ENCODE measurements at regions not wholly inside any gene's neighbourhood (a gene's known extent, or its start where the extent isn't known, plus 50 kb on each side); places are given as distances from the start of the nearest gene placed in this dataset.

DNA sequence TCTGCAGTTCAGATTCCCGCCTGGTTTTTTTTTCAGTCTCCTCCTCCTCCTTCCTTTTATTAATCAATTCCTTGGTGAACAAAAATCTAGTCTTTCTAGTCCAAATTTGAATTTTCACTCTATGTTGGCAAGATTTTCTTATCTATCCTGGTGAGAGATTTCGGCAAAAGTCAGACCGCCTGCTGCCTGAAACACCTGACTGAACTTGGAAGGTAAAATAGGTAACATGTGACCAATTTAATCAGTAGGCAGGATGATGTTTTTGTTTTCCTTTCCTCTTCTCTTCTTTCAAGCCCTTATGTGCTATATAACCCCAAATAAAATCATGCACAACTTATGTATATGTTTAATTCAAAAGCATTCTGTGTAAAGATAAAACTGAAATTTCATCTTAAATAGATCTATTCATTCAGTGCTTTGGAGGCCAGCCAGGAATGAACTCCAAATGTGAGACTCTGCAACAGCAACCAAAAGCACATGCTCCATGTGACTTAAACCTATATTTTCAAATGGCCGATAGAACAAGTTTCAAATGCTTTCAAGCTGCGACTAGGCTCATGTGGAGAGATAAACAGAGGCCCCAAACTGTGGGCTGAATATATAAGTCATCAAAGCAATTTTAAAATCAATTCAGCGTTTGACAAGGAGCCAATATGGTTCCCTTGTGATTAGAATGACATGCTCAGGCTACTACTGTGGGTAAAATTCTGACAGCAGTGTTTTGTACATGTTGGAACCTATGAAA lies 100.4 kb upstream of the SEMA6A start:
- peak in 3 of 58 donors; percentile 4 to 42 (median 13) for DNase-seq

- DNase-seq, result no peak
Measured at GRCh38 chr5:116673453-116673852, 98.8 kb upstream of the SEMA6A start.

DNA sequence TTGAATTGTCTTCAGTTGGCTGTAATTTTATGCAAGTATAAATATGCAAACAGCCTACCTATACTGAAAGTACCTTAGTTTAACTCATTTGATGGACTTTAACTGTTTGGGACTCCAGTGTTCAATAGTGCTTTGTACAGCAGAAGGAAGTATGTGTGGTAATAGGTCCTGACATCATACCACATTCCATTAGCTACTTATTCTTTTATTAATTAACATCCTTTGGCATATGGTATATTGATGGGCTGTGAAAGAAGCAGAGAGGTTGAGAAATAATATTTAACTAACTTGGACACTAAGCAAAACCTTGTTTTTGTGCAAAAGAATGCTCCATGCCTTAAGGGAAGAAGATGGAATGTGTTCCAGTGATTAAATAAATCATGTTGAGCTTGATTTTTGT lies 97.6 kb upstream of the SEMA6A start:
- DNase-seq, result no peak

GRCh38 chr5:116671211-116671736 lies 96.7 kb upstream of the SEMA6A start:
- no peak for DNase-seq

- DNase-seq, result peak in 31 of 58 donors; percentile 1 to 79 (median 19)
Measured at GRCh38 chr5:116669261-116670031, 94.8 kb upstream of the SEMA6A start.

GRCh38 chr5:116668390-116668789 lies 93.8 kb upstream of the SEMA6A start:
- DNase-seq, result no peak

DNA sequence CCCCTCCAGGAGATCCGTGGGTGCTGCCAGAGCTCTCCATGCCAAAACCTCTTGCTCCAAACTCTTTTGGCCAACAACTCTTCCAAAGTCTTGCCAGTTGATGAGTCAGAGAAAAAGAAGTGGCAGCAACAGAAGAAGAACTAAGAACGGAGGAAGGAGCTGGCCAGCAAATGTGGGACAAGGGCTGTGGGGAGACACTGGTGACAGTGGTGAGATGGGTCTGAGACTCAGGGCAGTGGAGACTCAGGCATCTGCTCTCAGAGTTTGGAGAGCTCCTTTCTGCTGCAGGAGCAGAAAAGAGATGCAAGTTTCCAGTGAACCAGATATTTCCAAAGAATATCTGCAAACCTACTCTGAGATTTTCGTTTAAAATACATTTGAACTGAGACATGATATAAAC lies 92.3 kb upstream of the SEMA6A start:
- DNase-seq, result peak in 1 of 58 donors; percentile 3

- no peak for DNase-seq
Measured at GRCh38 chr5:116664988-116665387, 90.4 kb upstream of the SEMA6A start.

DNA sequence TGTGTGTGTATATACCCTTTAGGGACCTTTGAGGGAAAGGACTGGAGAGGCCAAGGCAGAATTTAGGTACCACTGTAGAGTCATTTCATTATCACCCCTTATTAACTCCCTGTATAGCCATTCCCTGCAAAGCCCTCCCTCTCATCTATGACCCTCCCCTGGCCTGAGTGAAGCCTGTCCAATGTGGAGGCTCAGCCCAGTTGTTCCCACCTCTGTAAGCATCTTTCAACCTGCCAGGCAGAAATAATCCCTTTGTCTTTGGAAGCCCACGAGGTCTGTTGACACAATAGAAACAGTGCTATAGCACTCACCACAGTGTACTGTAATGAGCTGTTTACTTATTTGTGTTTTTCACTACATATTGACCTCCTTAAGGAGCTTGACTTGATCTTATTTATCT lies 88.5 kb upstream of the SEMA6A start:
- DNase-seq, result no peak

DNA sequence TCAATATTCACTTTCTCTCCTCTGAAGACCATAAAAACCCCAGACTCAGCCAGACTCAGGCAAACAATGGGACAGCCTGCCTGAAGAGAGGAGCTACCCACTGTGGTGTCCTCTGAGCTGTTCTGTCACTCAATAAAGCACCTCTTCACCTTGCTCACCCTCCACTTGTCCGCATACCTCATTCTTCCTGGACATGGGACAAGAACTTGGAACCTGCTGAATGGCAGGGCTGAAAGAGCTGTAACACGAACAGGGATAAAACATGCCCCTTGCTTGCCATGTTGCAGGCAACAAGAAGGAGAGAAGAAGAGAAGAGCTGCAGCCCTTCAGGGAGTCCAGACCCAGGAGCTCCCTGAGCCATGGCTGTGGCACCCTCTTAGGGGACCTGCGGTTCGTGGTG lies 86.8 kb upstream of the SEMA6A start:
- no peak for DNase-seq

DNA sequence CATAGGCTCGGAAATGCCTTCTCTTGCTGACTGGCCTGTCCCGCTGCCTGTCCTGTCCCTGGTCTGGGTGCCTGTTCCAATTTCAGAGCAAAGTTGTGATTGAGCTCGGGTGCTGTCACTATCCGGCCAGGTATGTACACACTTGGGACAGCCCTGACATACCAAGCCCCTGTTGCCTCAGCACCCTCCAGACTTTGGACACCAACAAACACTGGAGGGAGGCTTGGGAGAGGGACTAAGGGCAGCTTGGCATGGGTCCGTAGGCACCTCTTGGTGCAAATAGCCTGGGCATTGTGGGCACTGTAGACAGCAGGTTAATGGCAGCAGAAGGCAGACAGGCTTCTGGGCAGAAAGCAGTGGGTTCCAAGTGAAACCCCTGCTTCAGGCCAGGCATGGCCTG lies 86.3 kb upstream of the SEMA6A start:
- DNase-seq, result no peak

GRCh38 chr5:116658830-116659229 lies 84.2 kb upstream of the SEMA6A start:
- DNase-seq, result no peak

GRCh38 chr5:116658141-116658540 lies 83.5 kb upstream of the SEMA6A start:
- DNase-seq, result no peak

DNA sequence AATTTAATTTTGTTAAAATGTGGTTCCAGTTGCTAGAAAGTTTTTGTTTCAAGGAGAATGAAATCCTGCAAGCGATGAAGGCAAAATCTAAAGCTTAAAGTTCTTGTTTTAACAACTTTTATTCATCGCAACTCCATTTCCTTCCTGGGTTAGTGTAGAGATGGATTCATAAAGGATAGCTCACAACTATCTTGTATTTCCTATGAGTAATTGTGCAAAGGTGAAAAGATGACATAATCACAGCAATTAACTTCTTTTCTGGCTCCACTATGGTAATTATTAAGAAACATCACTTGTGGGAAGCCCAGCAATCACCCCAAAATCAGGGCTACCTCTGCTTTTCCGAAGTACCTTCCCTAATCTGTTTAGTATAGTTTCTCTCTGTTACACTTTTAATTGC lies 80.8 kb upstream of the SEMA6A start:
- DNase-seq, result no peak

GRCh38 chr5:116654925-116655324 lies 80.3 kb upstream of the SEMA6A start:
- no peak for DNase-seq

DNA sequence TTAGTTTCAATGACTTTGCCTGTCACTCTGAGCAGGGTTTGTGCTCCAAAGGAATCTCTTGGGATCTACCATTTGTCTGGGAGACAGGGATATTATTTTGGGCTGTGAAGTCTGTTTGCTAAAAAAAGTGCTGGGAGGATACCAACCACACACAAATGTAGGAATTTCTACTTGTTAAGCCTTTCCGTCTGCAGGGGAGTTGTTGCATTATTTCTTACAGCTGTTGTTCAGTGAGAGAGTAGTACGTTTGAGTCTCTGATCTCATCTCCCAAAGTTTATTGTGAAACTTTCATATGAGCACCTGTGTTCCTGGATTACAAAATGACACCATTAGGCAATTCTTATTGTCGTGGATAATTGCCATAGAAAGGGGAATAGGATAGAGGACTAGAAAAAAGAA lies 78.3 kb upstream of the SEMA6A start:
- no peak for DNase-seq

DNA sequence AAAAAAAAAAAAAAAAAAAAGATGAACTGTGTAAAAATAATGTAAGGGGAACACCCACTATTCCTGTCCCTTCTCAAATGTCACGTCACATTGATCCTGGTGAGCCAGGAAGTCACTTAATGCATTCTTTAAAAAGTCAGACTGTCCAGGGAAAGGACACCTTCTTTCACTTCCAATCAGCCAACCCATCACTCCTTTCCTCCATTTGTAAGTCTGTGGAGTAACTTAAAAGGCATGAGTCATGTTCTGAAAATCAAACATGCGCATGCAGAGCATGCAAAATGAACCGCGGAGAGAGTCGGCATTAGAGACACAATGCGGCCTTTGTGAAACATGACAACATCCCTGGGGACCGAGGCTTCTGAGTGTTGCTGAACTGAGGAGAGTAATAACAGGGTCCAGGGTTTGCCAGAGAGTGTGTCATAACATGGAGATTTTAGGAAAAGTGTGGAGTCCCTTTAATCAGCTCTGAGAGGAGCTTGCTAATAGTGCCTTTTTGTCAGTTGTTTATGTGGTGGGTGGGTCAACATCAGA lies 77.6 kb upstream of the SEMA6A start:
- peak in 55 of 58 donors; percentile 8 to 93 (median 62) for DNase-seq

- DNase-seq, result no peak
Measured at GRCh38 chr5:116651653-116652052, 77.0 kb upstream of the SEMA6A start.

DNA sequence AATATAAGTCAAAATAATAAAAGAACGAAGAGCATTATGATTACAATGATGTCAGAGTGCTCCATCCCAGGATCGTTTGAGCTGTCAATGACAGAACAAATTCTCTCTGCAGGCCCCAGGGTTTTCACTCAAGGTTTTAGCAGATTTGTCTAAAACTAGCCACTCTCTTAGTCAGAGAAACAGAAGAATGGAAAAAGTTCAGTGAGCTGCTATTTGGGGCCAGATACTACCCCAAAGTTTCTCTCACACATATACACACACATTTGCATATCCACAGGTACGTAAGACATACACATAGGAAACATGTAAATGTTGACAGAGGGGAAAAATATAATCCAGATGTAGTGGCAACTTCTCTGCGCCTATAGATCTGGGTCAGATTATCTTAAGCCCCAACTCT lies 76.3 kb upstream of the SEMA6A start:
- no peak for DNase-seq

DNA sequence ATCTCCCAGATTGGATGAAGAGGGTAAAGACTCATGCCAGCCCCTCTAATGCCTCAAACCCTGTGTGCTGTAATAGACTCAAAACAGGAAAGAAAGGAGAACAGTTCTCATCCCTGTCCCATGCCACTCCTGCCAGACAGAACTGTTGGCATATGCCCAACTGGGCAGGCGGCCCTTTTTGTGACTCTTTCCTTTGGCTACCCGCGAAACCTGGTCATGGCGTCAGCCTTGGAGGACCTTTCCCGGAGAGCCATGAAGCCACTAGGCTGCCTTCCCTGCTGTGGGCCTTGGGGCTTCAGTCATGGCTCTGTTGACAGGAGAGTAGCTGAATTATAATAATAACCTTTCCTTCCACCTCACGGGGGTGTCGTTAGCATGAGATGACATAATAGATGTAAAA lies 75.9 kb upstream of the SEMA6A start:
- peak in 37 of 58 donors; percentile 2 to 75 (median 24) for DNase-seq

DNA sequence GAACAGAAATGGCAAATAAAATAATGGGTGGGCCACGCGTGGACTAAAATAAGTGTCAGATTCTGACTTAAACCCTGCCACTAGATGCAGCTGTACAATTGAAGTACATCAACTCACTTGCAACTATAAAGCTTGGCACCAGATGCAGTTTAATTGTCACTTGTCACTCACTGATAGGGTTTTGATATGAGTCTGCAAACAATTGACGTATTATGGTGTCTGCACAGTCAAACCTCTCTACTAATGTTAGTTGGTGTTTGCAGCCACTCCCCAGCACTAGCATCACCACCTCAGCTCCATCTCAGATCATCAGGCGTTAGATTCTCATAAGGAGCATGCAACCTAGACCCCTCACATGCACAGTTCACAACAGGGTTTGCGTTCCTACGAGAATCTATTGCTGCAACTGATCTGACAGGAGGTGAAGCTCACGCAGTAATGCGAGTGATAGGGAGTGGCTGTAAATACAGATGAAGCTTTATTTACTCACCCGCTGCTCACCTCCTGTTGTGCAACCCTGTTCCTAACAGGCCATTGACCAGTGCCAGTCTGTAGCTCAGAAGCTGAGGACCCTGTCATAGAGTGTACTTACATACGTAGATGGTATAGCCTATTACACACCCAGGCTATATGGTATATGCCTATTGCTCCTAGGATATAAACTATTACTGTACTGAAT lies 72.1 kb upstream of the SEMA6A start:
- DNase-seq, result no peak

DNA sequence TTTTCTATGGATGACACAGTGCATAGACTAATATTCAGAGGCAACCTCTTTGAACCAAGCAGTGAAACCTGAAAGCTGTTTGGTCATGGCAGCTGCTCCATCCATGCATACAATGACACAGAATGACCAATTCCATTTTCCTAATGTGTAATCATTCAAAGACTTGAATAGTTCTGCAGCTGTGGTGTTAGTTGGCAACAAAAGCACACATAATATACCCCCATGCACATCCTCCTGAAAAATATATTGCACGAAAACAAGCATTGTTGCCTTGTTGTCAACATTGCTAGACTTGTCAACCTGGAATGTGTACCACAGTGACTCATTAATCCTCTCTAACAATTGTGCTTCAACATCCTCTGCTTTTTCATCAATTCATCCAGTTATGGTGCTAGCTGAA lies 71.0 kb upstream of the SEMA6A start:
- no peak for DNase-seq
